GM12878 (cell line): ENCODE measurements at regions not wholly inside any gene's neighbourhood (a gene's known extent, or its start where the extent isn't known, plus 50 kb on each side); places are given as distances from the start of the nearest gene placed in this dataset.

Experiments used
- ATAC-seq: fragments of 200-7000 bp; cut with Tn5 transposase; 3 replicates; pipeline ENCODE4 v1.9.1; 2020; ENCODE audit warnings: mild to moderate bottlenecking, moderate library complexity
- BruUV-seq: library from RNA; stranded (reverse); fragments of 400-500 nt; replicated peaks from 2 replicates; lab custom pipeline; 2021; lab: Mats Ljungman, UMichigan
- CTCF ChIA-PET: fragments of 300-600 bp; sonication (Branson Sonifier 250); formaldehyde crosslinking; extraction: SDS; loops from one replicate; lab custom pipeline; 2021; ENCODE audit warnings: inconsistent platforms; lab: Yijun Ruan, JAX
- POLR2A ChIA-PET: fragments of 350-600 bp; formaldehyde crosslinking; extraction: SDS; loops from one replicate; lab custom pipeline; 2021; ENCODE audit warnings: inconsistent platforms; lab: Charles Lee
- RAD21 ChIA-PET: fragments of 300-600 bp; sonication (Branson Sonifier 250); formaldehyde crosslinking; loops from one replicate; lab custom pipeline; 2023; ENCODE audit warnings: antibody characterized with exemption; ENCODE audit not compliant: unreplicated experiment; lab: Charles Lee
- SMC1A ChIA-PET: fragments of 300-600 bp; sonication (Branson Sonifier 250); formaldehyde crosslinking; loops from one replicate; lab custom pipeline; 2023; ENCODE audit not compliant: unreplicated experiment, uncharacterized antibody; lab: Charles Lee
- DNase-seq: peaks from one replicate; pipeline ENCODE4 v3.0.0-alpha.2; 2011; ENCODE audit warnings: low read depth, low spot score
- FAIRE-seq: peaks from 3 replicates; lab custom pipeline; 2011; peaks lifted over from hg19 to GRCh38; lab: Jason Lieb, UNC
- H2AFZ ChIP-seq: 2 replicates; pipeline ENCODE4 v1.6.0; 2011; ENCODE audit warnings: low read depth, low read length, control low read depth; ENCODE audit not compliant: control insufficient read depth
- H3K27ac ChIP-seq: 2 replicates; pipeline ENCODE4 v1.5.1; 2011; ENCODE audit warnings: control low read depth; ENCODE audit not compliant: control insufficient read depth, insufficient read depth
- H3K27me3 ChIP-seq, 2 experiments: replicated peaks in 1 of 2; 2 replicates each; pipeline versions ENCODE4 v1.6.0 to v1.6.1; 2011; ENCODE audit warnings: low read length in 1 of 2; ENCODE audit not compliant: control insufficient read depth in 2 of 2, insufficient read depth in 2 of 2
- H3K36me3 ChIP-seq, 2 experiments: 2 replicates each; pipeline ENCODE4 v1.5.1; 2011; ENCODE audit warnings: low read length in 1 of 2; ENCODE audit not compliant: control insufficient read depth in 2 of 2, insufficient read depth in 2 of 2
- H3K4me1 ChIP-seq: 2 replicates; pipeline ENCODE4 v1.6.1; 2011; ENCODE audit warnings: mild to moderate bottlenecking, low read length, moderate library complexity, mixed read lengths; ENCODE audit not compliant: control insufficient read depth, insufficient read depth
- H3K4me2 ChIP-seq: 2 replicates; pipeline ENCODE4 v1.6.0; 2011; ENCODE audit warnings: control low read depth; ENCODE audit not compliant: control insufficient read depth, insufficient read depth
- H3K4me3 ChIP-seq: fragments of 200-600 bp; sonication (generic); 2 replicates; pipeline ENCODE4 v1.5.1; 2016
- H3K79me2 ChIP-seq: 2 replicates; pipeline ENCODE4 v1.6.0; 2011; ENCODE audit warnings: low read length; ENCODE audit not compliant: control insufficient read depth, insufficient read depth
- H3K9ac ChIP-seq: 2 replicates; pipeline ENCODE4 v1.8.0; 2011; ENCODE audit warnings: low read length, control low read depth, mixed read lengths; ENCODE audit not compliant: control insufficient read depth, insufficient read depth
- H3K9me3 ChIP-seq: replicated peaks from 3 replicates; pipeline ENCODE4 v1.5.1; 2011; ENCODE audit warnings: mild to moderate bottlenecking, low read length; ENCODE audit not compliant: control insufficient read depth, insufficient read depth
- H4K20me1 ChIP-seq: 2 replicates; pipeline ENCODE4 v1.6.0; 2011; ENCODE audit not compliant: control insufficient read depth, insufficient read depth
- BACH1 ChIP-seq: fragments of 450-650 bp; IDR thresholded peaks from 2 replicates; pipeline ENCODE4 v1.6.1; 2017; ENCODE audit warnings: mild to moderate bottlenecking, borderline replicate concordance
- CBFB ChIP-seq: IDR thresholded peaks from 2 replicates; pipeline ENCODE4 v1.6.1; 2016; ENCODE audit warnings: antibody characterized with exemption, low read depth
- IKZF1 ChIP-seq: fragments of 450-650 bp; conservative IDR thresholded peaks from 2 replicates; pipeline ENCODE4 v1.6.1; 2017; ENCODE audit warnings: antibody characterized with exemption, mild to moderate bottlenecking
- KLF5 ChIP-seq: fragments of 450-650 bp; IDR thresholded peaks from 2 replicates; pipeline ENCODE4 v1.6.1; 2014; ENCODE audit warnings: mild to moderate bottlenecking; ENCODE audit not compliant: partially characterized antibody
- NFIC ChIP-seq: IDR thresholded peaks from 2 replicates; pipeline ENCODE4 v1.6.1; 2012; ENCODE audit warnings: low read depth, mild to moderate bottlenecking, inconsistent platforms, low read length, moderate library complexity
- NFXL1 ChIP-seq: fragments of 450-650 bp; IDR thresholded peaks from 2 replicates; pipeline ENCODE4 v1.6.1; 2017; ENCODE audit warnings: antibody characterized with exemption, mild to moderate bottlenecking, borderline replicate concordance
- NR2C1 ChIP-seq: fragments of 450-650 bp; IDR thresholded peaks from 2 replicates; pipeline ENCODE4 v1.6.1; 2017; ENCODE audit warnings: antibody characterized with exemption, mild to moderate bottlenecking, moderate library complexity
- RELA ChIP-seq: fragments of 450-650 bp; IDR thresholded peaks from 2 replicates; pipeline ENCODE4 v1.8.0; 2014; ENCODE audit warnings: borderline replicate concordance; ENCODE audit not compliant: partially characterized antibody
- SPI1 ChIP-seq: IDR thresholded peaks from 2 replicates; pipeline ENCODE4 v1.6.1; 2011; ENCODE audit warnings: low read depth, mild to moderate bottlenecking, low read length, moderate library complexity, borderline replicate concordance; ENCODE audit not compliant: insufficient read depth
- SUZ12 ChIP-seq: fragments of 200-600 bp; sonication (generic); IDR thresholded peaks from one replicate; pipeline ENCODE4 v1.6.1; 2018; ENCODE audit warnings: antibody characterized with exemption, mild to moderate bottlenecking; ENCODE audit not compliant: unreplicated experiment
- TARDBP ChIP-seq: IDR thresholded peaks from 2 replicates; pipeline ENCODE4 v1.6.1; 2016; ENCODE audit warnings: borderline replicate concordance
- ZBED1 ChIP-seq: IDR thresholded peaks from 2 replicates; pipeline ENCODE4 v1.6.1; 2016; ENCODE audit warnings: borderline replicate concordance
- WGBS: methylation state at CpG from one replicate; pipeline ENCODE4 v1.1.6; 2016; ENCODE audit warnings: low lambda C conversion rate; ENCODE audit not compliant: insufficient replicate concordance, insufficient coverage; ENCODE audit errors: missing lambda C conversion rate; 5-methylcytosine and 5-hydroxymethylcytosine counted together
- in situ Hi-C: fragments of 300-500 bp; cut with MboI; formaldehyde crosslinking; loops from 9 replicates; pipeline ENCODE4 v1.14.3; 2018; ENCODE audit warnings: mixed read lengths
- intact Hi-C: fragments of 100-400 bp; cut with micrococcal nuclease; formaldehyde crosslinking; loops from one replicate; pipeline ENCODE4 v1.14.2; 2022; ENCODE audit not compliant: unreplicated experiment
- TF ChIP-seq, protein P1 (sequence below): fragments of 450-650 bp; IDR thresholded peaks from 2 replicates; pipeline ENCODE4 v1.6.1; 2018; ENCODE audit warnings: borderline replicate concordance, mild to moderate bottlenecking; ENCODE audit not compliant: partially characterized antibody
- TF ChIP-seq, protein P2 (sequence below): fragments of 450-650 bp; IDR thresholded peaks from 2 replicates; pipeline ENCODE4 v1.6.1; 2016; ENCODE audit warnings: mild to moderate bottlenecking

DNA sequence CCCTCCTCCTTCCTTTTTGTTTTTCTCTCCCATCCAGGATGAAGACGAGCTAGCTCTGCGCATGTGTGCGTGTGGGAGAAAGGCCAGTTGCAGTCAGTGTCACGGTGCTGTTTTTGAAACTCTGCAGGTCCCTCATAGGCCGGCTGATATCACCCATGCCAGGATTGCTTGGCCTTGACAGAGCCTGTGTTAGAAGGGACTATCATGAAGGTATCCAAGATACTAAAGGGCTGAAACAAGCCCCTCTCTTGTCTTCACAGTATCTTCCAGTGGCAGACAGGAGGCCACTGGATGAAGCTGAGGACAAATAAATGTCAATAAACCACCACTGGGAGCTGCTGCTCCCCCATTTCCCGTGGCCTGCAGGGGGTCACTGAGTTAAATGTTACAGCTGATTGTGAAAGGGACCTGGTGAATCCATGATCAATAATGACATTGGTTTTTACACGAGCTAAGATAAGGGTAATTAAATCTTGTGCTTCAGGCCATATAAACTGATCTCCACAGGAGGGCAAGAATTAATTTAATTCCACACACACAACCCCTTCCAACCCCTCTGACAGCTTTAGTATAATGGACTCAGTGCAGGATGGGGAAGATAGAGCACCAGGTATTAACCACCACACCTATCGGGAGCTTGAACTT, 64.6 kb upstream of the TARBP1 start:
- ATAC-seq: no peak
- H4K20me1 ChIP-seq: no peaks in the 10 kb centered on the region
- no peak for DNase-seq
- H3K4me2 ChIP-seq: no peak overlapping the region
- 57% methylated on average over 8 of the region's 8 CpGs for WGBS
- intact Hi-C loops: no loop called here
- RAD21 ChIA-PET: no interaction called here
- H3K4me3 ChIP-seq: no peak overlapping the region
- no peak overlapping the region for H3K9ac ChIP-seq
- POLR2A ChIA-PET: no interaction called here
- no peaks in the 10 kb centered on the region for H3K4me1 ChIP-seq
- no peaks in the 10 kb centered on the region for H3K9me3 ChIP-seq
- BruUV-seq: no TSS peak
- H3K27me3 ChIP-seq: no peaks in the 10 kb centered on the region
- H2AFZ ChIP-seq: no peak overlapping the region
- in situ Hi-C loops: no loop called here
- no peaks in the 10 kb centered on the region for H3K36me3 ChIP-seq
- no peaks in the 10 kb centered on the region for H3K79me2 ChIP-seq
- SMC1A ChIA-PET: interaction anchor here (1.2 to 2.5 kb wide), 2 partner anchors 10 to 14 kb away, joined by 3 to 12 read pairs; no protein-coding TSS in a partner anchor
- CTCF ChIA-PET: interaction anchor here (0.6 to 0.9 kb wide), 4 partner anchors 44 to 425 kb away, joined by 3 to 4 read pairs (median 3); no protein-coding TSS in a partner anchor
- no peak for FAIRE-seq
- H3K27ac ChIP-seq: no peak overlapping the region
- TF ChIP-seq NFXL1 (no peak), CBFB (no peak), SUZ12 (no peak), IKZF1 (no peak), BACH1 (no peak), RELA (no peak), TARDBP (no peak), NR2C1 (no peak), KLF5 (no peak), SPI1 (no peak), ZBED1 (no peak), NFIC (no peak)
- TF ChIP-seq, protein P1, sequence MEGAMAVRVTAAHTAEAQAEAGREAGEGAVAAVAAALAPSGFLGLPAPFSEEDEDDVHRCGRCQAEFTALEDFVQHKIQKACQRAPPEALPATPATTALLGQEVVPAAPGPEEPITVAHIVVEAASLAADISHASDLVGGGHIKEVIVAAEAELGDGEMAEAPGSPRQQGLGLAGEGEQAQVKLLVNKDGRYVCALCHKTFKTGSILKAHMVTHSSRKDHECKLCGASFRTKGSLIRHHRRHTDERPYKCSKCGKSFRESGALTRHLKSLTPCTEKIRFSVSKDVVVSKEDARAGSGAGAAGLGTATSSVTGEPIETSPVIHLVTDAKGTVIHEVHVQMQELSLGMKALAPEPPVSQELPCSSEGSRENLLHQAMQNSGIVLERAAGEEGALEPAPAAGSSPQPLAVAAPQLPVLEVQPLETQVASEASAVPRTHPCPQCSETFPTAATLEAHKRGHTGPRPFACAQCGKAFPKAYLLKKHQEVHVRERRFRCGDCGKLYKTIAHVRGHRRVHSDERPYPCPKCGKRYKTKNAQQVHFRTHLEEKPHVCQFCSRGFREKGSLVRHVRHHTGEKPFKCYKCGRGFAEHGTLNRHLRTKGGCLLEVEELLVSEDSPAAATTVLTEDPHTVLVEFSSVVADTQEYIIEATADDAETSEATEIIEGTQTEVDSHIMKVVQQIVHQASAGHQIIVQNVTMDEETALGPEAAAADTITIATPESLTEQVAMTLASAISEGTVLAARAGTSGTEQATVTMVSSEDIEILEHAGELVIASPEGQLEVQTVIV: no peak
- TF ChIP-seq, protein P2, sequence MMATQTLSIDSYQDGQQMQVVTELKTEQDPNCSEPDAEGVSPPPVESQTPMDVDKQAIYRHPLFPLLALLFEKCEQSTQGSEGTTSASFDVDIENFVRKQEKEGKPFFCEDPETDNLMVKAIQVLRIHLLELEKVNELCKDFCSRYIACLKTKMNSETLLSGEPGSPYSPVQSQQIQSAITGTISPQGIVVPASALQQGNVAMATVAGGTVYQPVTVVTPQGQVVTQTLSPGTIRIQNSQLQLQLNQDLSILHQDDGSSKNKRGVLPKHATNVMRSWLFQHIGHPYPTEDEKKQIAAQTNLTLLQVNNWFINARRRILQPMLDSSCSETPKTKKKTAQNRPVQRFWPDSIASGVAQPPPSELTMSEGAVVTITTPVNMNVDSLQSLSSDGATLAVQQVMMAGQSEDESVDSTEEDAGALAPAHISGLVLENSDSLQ: no peak
- TF ChIP-seq, all 136 proteins: peak for 0
